Pancreas (tissue), 10 donors: ENCODE measurements at regions not wholly inside any gene's neighbourhood (a gene's known extent, or its start where the extent isn't known, plus 50 kb on each side); places are given as distances from the start of the nearest gene placed in this dataset.

Experiments used
- ATAC-seq, 4 donors: fragments of 200-7000 bp; cut with Tn5 transposase; one replicate each; pipeline versions ENCODE4 v1.8.0 to v1.9.1; 2020; ENCODE audit warnings: mild to moderate bottlenecking in 4 of 4, moderate library complexity in 4 of 4
- DNase-seq, 6 donors: peaks; one replicate each; pipeline ENCODE4 v3.0.0-alpha.2; 2020
- FAIRE-seq: peaks from 2 replicates; lab custom pipeline; 2012; peaks lifted over from hg19 to GRCh38; lab: Jason Lieb, UNC
- H3K27ac ChIP-seq, 4 donors: fragments of 200-600 bp; sonication (generic); 1 replicate in 3 of 4; 2 replicates in 1 of 4; pipeline versions ENCODE4 v1.5.0 to v1.8.0; 2020
- H3K27me3 ChIP-seq, 4 donors: fragments of 200-600 bp; one replicate each; pipeline ENCODE4 v1.8.0; 2021
- H3K36me3 ChIP-seq, 3 donors: fragments of 200-600 bp; sonication (generic) in 1 of 3; one replicate each; pipeline versions ENCODE4 v1.5.0 to v1.8.0; 2020 to 2021
- H3K4me1 ChIP-seq, 3 donors: fragments of 200-600 bp; one replicate each; pipeline ENCODE4 v1.8.0; 2021
- H3K4me3 ChIP-seq, 4 donors: fragments of 200-600 bp; sonication (generic) in 2 of 4; one replicate each; pipeline versions ENCODE4 v1.5.0 to v1.8.0; 2020 to 2021
- H3K9me3 ChIP-seq, 4 donors: fragments of 200-600 bp; one replicate each; pipeline ENCODE4 v1.8.0; 2021
- WGBS, 2 donors: extraction: QIAGEN DNeasy Blood & Tissue Kit; methylation state at CpG; one replicate each; pipeline ENCODE4 v1.1.7; 2013; 5-methylcytosine and 5-hydroxymethylcytosine counted together
- intact Hi-C, 3 donors: fragments of 100-400 bp; cut with DNase I; formaldehyde crosslinking; loops; one replicate each; pipeline versions ENCODE4 v1.11.1 to v1.14.2; 2022
- TF ChIP-seq, protein P1 (sequence below), 4 donors: fragments of 200-600 bp; sonication (generic) in 3 of 4; IDR thresholded peaks; one replicate each; pipeline versions ENCODE4 v1.5.0 to v1.8.0; 2021; ENCODE audit warnings: antibody characterized with exemption in 4 of 4
- donor health status: healthy with polysubstance abuse.
- donor health status: DM: no; HTN: no; CAD: no; lungs with moderate emphysema.
- donor health status: DM: no; HTN: no; CAD: no.
- donor health status: control.
- donor health status: control.
- donor health status: Bipolar disorder and iron deficiency.
- donor health status: DM: yes; HTN: yes; CAD: no.
- donor health status: DM: no; HTN: no; CAD: no.
- donor health status: DM: no; HTN: no; CAD: no.
- donor health status: DM: yes; HTN: yes; CAD: no.

DNA sequence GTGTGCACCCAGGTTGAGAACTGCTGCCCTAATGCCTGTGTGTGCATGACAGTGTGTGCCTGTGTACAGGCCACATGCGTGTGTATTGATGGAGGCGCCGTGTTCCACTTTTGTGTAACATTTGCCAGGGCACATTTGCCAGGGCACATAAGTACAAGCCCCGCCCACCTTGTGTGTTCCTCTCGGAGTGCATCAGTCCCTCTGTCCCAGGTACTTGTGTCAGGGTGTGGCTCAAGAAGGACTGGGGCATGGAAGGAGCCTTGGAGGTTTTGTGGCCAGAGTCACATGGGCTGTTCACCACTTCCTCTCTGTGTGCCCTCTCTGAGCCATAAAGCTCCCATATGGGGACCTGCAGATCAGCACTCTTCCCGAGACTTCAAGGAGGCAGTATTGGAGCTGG, 73.9 kb downstream of the MRM1 start:
- no peak for FAIRE-seq
- Histone ChIP-seq H3K27ac (no peak overlapping the region), H3K4me3 (no peak overlapping the region), H3K27me3 (no peaks in the 10 kb centered on the region), H3K4me1 (no peaks in the 10 kb centered on the region), H3K9me3 (no peaks in the 10 kb centered on the region), H3K36me3 (no peaks in the 10 kb centered on the region)
- no peak for DNase-seq
- intact Hi-C loops, result no loop called here
- ATAC-seq, result no peak
- TF ChIP-seq, protein P1, sequence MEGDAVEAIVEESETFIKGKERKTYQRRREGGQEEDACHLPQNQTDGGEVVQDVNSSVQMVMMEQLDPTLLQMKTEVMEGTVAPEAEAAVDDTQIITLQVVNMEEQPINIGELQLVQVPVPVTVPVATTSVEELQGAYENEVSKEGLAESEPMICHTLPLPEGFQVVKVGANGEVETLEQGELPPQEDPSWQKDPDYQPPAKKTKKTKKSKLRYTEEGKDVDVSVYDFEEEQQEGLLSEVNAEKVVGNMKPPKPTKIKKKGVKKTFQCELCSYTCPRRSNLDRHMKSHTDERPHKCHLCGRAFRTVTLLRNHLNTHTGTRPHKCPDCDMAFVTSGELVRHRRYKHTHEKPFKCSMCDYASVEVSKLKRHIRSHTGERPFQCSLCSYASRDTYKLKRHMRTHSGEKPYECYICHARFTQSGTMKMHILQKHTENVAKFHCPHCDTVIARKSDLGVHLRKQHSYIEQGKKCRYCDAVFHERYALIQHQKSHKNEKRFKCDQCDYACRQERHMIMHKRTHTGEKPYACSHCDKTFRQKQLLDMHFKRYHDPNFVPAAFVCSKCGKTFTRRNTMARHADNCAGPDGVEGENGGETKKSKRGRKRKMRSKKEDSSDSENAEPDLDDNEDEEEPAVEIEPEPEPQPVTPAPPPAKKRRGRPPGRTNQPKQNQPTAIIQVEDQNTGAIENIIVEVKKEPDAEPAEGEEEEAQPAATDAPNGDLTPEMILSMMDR (IDR thresholded peaks at IDR 0.05), result no peak
- 48 to 67% methylated on average over 6 of the region's 6 CpGs for WGBS, 2 donors

DNA sequence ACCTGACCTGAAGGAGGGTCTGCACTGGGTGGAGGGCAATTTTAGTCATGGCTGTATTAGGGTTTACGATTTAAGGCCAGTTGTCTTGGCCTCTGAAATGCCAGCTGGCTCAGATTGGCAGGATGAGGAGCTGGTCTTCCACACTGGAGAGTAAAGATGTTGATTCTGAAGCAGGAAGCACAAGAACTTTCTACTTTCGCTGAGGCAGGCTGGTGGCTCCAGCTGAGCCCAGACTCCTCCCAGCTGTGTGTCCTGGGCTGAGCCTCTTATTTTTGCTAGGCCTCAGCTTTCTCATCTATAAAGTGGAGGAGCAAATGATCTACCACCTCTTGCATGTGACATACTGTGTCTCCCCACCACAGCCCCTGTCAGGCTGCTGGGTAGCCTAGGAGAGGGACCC, 74.4 kb downstream of the MRM1 start:
- intact Hi-C loops, result no loop called here
- ATAC-seq, result no peak
- H3K27me3 ChIP-seq, result no peaks in the 10 kb centered on the region
- no peak for DNase-seq
- H3K9me3 ChIP-seq, result no peaks in the 10 kb centered on the region
- no peak overlapping the region for H3K4me3 ChIP-seq
- 37 to 42% methylated on average over 2 of the region's 2 CpGs for WGBS, 2 donors
- no peaks in the 10 kb centered on the region for H3K4me1 ChIP-seq
- no peak for FAIRE-seq
- H3K27ac ChIP-seq, result no peak overlapping the region
- TF ChIP-seq, protein P1 (IDR thresholded peaks at IDR 0.05), result no peak
- H3K36me3 ChIP-seq, result no peaks in the 10 kb centered on the region

DNA sequence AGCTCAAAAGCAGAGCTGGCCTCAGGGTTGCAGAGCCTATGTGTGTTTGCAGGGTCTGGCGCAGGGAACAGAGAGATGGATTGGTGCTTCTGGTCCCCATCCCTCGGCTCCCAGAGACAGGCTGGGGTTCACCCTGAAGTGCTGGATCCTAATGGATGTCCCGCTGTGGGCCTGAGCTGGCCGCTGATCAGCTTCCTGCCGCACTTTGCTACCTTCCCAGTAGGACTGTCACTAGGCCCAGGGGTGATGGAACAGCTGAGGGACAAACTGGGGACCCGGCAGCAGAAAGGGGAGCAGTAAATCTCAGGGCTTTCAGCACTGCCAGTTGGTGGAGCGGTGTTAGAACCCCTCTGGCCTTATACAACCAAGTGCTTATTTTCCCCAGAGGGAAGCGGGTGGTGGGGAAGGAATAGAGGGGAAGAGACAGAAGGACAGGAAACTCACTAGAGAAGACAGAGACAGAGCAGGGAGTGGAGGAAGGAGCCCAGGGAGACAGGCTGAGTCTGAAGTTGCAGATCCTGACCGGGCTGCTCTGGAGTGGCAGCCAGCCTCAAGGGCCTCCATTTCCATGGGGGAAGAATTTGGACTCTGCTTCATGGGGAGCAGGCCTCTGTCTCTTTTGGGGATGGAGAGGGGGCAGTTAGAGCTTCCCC, 78.6 kb downstream of the MRM1 start:
- TF ChIP-seq, protein P1 (IDR thresholded peaks at IDR 0.05), result no peak
- intact Hi-C loops, result no loop called here
- DNase-seq (no peak), FAIRE-seq (no peak), ATAC-seq (no peak)
- Histone ChIP-seq H3K27ac (no peak overlapping the region), H3K4me1 (no peaks in the 10 kb centered on the region), H3K27me3 (no peaks in the 10 kb centered on the region), H3K9me3 (no peaks in the 10 kb centered on the region), H3K4me3 (no peak overlapping the region), H3K36me3 (no peaks in the 10 kb centered on the region)
- 77 to 83% methylated on average over 9 of the region's 9 CpGs for WGBS, 2 donors

DNA sequence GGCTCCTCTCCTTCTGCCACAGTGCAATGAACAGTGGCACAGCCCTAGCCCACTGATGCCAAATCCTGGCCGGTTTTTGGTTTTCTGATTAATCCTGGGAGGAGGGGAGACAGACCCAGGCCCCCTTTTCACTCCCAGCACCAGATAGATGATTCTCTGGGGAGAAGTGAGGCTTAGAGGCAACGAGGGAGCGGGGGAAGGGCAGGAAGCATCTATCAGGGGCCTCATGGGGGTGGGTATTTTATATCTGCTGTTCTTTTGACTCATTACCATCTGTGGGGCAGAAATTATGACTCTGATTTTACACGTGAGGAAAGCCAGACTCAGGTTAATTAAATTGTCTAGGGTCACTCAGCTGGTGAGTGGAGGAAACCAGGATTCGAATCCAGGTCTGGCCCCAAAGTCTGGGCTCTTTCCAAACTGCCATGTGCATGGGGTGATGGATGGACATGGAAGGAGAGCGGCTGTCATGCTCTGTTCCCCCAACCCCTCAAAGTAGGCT, 79.4 kb downstream of the MRM1 start:
- DNase-seq, result no peak
- no peaks in the 10 kb centered on the region for H3K9me3 ChIP-seq
- FAIRE-seq, result no peak
- no peak overlapping the region for H3K4me3 ChIP-seq
- H3K27ac ChIP-seq, result no peak overlapping the region
- 53 to 69% methylated on average over 6 of the region's 6 CpGs for WGBS, 2 donors
- intact Hi-C loops, result no loop called here
- no peaks in the 10 kb centered on the region for H3K36me3 ChIP-seq
- ATAC-seq, result no peak
- TF ChIP-seq, protein P1 (IDR thresholded peaks at IDR 0.05), result no peak
- H3K4me1 ChIP-seq, result no peaks in the 10 kb centered on the region
- H3K27me3 ChIP-seq, result no peaks in the 10 kb centered on the region

DNA sequence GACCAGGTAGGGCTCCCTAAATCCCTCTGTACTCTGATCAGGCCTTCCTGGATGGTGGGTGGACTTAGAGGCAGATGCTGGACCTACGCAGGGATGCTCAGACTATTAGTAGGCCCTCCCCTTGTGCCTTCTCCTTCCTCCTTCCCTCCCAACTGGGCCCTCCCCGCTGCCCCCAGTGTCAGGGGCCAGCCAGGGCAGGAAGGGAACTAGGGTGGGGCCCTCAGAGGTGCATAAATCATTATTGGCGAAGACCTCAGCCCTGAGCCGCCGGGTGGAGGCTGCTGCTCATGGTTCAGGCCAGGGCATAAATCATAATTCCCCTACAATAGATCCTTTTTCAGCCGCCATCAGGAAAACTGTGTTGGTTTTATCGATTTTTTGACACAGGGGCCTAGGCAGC, 81.4 kb downstream of the MRM1 start:
- no peak for FAIRE-seq
- WGBS, 2 donors, result 47 to 50% methylated on average over 7 of the region's 7 CpGs
- ATAC-seq, result peak in 1 of 4 donors; percentile 26
- intact Hi-C loops, result no loop called here
- Histone ChIP-seq H3K36me3 (no peaks in the 10 kb centered on the region), H3K4me1 (no peaks in the 10 kb centered on the region), H3K4me3 (no peak overlapping the region), H3K9me3 (no peaks in the 10 kb centered on the region), H3K27ac (no peak overlapping the region), H3K27me3 (no peaks in the 10 kb centered on the region)
- no peak for DNase-seq
- TF ChIP-seq, protein P1 (IDR thresholded peaks at IDR 0.05), result no peak
